Upper lobe of right lung (tissue), 1 donor: ENCODE measurements at regions not wholly inside any gene's neighbourhood (a gene's known extent, or its start where the extent isn't known, plus 50 kb on each side); places are given as distances from the start of the nearest gene placed in this dataset.

ENCODE experiments used
- ATAC-seq: fragments of 200-7000 bp; cut with Tn5 transposase; one replicate; pipeline ENCODE4 v1.9.1; 2020; ENCODE audit warnings: mild to moderate bottlenecking, moderate library complexity
- DNase-seq: peaks from one replicate; pipeline ENCODE4 v3.0.0-alpha.2; 2020
- H3K27ac ChIP-seq: fragments of 200-600 bp; one replicate; pipeline ENCODE4 v1.8.0; 2022
- H3K27me3 ChIP-seq: fragments of 200-600 bp; one replicate; pipeline ENCODE4 v1.8.0; 2022; ENCODE audit warnings: mild to moderate bottlenecking
- H3K36me3 ChIP-seq: fragments of 200-600 bp; one replicate; pipeline ENCODE4 v1.8.0; 2022
- H3K4me1 ChIP-seq: fragments of 200-600 bp; one replicate; pipeline ENCODE4 v1.8.0; 2022
- H3K4me3 ChIP-seq: fragments of 200-600 bp; one replicate; pipeline ENCODE4 v1.8.0; 2022; ENCODE audit warnings: mild to moderate bottlenecking
- H3K9me3 ChIP-seq: fragments of 200-600 bp; one replicate; pipeline ENCODE4 v1.8.0; 2022
- intact Hi-C: fragments of 100-400 bp; cut with DNase I; formaldehyde crosslinking; loops from one replicate; pipeline ENCODE4 v1.11.0; 2022
- TF ChIP-seq, protein P1 (sequence below): fragments of 200-600 bp; IDR thresholded peaks from one replicate; pipeline ENCODE4 v1.8.0; 2022; ENCODE audit warnings: antibody characterized with exemption
- donor health status: DM: no; HTN: yes; CAD: no; lungs with severe emphysema.

DNA sequence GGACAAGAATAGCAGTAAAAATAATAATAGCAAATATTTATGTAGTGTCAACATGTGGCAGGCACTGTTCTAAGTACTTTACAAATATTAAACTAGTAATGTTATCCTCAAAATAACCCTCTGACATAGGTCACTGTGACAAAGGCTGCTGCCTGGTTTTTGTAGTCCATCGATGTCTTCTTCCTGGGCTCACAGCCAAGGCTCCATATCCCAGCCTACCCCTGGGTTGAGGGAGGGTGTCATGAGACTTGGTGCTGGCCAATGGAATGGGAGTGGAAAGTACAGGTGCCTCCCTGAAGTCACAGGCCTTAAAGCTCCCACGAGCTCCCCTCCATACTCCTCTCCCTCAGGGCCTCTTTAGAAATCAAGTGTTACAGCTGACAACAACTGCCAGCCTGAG, 159.3 kb downstream of the CYRIA start:
- peaks cover 29% of the 10 kb centered on the region for H3K27me3 ChIP-seq
- no peak overlapping the region for H3K4me3 ChIP-seq
- H3K36me3 ChIP-seq = no peaks in the 10 kb centered on the region
- intact Hi-C loops = no loop called here
- no peaks in the 10 kb centered on the region for H3K9me3 ChIP-seq
- TF ChIP-seq, protein P1, sequence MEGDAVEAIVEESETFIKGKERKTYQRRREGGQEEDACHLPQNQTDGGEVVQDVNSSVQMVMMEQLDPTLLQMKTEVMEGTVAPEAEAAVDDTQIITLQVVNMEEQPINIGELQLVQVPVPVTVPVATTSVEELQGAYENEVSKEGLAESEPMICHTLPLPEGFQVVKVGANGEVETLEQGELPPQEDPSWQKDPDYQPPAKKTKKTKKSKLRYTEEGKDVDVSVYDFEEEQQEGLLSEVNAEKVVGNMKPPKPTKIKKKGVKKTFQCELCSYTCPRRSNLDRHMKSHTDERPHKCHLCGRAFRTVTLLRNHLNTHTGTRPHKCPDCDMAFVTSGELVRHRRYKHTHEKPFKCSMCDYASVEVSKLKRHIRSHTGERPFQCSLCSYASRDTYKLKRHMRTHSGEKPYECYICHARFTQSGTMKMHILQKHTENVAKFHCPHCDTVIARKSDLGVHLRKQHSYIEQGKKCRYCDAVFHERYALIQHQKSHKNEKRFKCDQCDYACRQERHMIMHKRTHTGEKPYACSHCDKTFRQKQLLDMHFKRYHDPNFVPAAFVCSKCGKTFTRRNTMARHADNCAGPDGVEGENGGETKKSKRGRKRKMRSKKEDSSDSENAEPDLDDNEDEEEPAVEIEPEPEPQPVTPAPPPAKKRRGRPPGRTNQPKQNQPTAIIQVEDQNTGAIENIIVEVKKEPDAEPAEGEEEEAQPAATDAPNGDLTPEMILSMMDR = no peak
- DNase-seq = no peak
- peaks cover 6% of the 10 kb centered on the region for H3K4me1 ChIP-seq
- H3K27ac ChIP-seq = no peak overlapping the region
- ATAC-seq = no peak

GRCh38 chr2:16496426-16497388, 168.9 kb downstream of the CYRIA start:
- Histone ChIP-seq H3K9me3 (no peaks in the 10 kb centered on the region), H3K27ac (no peak overlapping the region), H3K27me3 (no peaks in the 10 kb centered on the region), H3K4me3 (no peak overlapping the region), H3K36me3 (no peaks in the 10 kb centered on the region), H3K4me1 (no peaks in the 10 kb centered on the region)
- TF ChIP-seq, protein P1 = no peak
- intact Hi-C loops = no loop called here
- DNase-seq (no peak), ATAC-seq (no peak)

DNA sequence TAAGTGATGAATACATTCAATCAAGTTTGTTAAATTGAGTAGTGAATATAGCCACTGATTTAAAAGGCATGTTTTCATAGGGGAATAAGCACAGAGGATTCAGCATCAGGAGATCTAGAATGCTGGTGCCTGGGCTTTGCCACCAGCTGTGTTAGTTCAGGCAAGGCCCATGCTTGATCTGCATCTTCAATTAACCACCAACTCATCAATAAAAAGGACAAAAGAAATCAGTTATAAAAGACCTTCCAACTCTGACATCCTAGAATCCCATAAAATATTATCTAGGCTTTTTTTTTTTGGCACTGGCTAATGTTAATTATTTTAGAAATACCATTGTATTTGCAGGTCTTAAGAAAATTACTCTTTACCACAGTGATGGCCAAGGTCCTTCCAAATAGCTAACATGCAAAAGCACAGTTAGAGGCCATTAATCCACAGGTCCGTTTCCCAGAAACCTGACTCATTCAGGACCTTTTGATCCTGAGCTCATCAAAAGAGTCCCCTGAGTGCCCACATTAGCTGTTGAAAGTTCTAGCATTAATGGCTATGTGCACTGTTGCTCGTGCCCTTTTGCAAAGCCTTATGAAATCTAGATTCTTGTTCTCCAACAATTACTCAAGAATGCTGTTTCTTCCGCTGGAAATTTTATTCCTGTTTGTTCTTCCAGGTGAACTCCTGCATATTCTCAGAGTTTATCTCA, 170.0 kb downstream of the CYRIA start:
- no peaks in the 10 kb centered on the region for H3K36me3 ChIP-seq
- H3K27me3 ChIP-seq = no peaks in the 10 kb centered on the region
- H3K9me3 ChIP-seq = no peaks in the 10 kb centered on the region
- H3K27ac ChIP-seq = no peak overlapping the region
- H3K4me1 ChIP-seq = no peaks in the 10 kb centered on the region
- intact Hi-C loops = no loop called here
- H3K4me3 ChIP-seq = no peak overlapping the region
- TF ChIP-seq, protein P1 = no peak
- no peak for DNase-seq
- no peak for ATAC-seq

- Histone ChIP-seq H3K9me3 (no peaks in the 10 kb centered on the region), H3K4me1 (no peaks in the 10 kb centered on the region), H3K4me3 (no peak overlapping the region), H3K27ac (no peak overlapping the region), H3K36me3 (no peaks in the 10 kb centered on the region), H3K27me3 (no peaks in the 10 kb centered on the region)
- DNase-seq (no peak), ATAC-seq (no peak)
- intact Hi-C loops = no loop called here
- TF ChIP-seq, protein P1 = no peak
Observed at GRCh38 chr2:16494836-16495508, 170.7 kb downstream of the CYRIA start.

DNA sequence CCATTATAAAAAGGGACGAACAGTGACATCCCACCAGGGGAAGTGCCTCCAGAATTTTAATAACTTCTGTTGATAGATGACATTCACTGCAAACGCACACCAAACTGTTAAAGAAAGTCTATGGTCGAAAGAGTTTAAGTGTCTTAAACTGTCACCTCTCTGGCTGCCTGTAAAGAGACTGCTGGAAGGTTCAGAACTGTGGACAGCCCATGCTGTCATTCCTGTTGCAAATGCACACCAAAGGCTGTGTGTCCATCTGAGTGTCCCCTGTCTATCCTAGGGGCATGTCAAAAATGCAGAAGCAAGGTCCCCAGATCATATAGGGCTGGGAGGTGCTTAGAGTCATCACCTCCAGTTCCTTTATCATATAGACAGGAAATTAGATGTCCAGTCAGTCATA, 171.8 kb downstream of the CYRIA start:
- H3K9me3 ChIP-seq = no peaks in the 10 kb centered on the region
- ATAC-seq (no peak), DNase-seq (no peak)
- H3K27ac ChIP-seq = no peak overlapping the region
- TF ChIP-seq, protein P1 = no peak
- no peaks in the 10 kb centered on the region for H3K36me3 ChIP-seq
- H3K4me3 ChIP-seq = no peak overlapping the region
- H3K27me3 ChIP-seq = no peaks in the 10 kb centered on the region
- intact Hi-C loops = no loop called here
- no peaks in the 10 kb centered on the region for H3K4me1 ChIP-seq
